ENCODE measurements at regions not wholly inside any gene's neighbourhood (a gene's known extent, or its start where the extent isn't known, plus 50 kb on each side); places are given as distances from the start of the nearest gene placed in this dataset.

GRCh38 chr4:117773064-117773936, 261.0 kb upstream of the NDST3 start:
- TF ChIP-seq POLR2A (IDR thresholded peaks at IDR 0.05): no peak
- TF ChIP-seq CTCF (IDR thresholded peaks at IDR 0.05): no peak
